ENCODE measurements at regions not wholly inside any gene's neighbourhood (a gene's known extent, or its start where the extent isn't known, plus 50 kb on each side); places are given as distances from the start of the nearest gene placed in this dataset.

DNA sequence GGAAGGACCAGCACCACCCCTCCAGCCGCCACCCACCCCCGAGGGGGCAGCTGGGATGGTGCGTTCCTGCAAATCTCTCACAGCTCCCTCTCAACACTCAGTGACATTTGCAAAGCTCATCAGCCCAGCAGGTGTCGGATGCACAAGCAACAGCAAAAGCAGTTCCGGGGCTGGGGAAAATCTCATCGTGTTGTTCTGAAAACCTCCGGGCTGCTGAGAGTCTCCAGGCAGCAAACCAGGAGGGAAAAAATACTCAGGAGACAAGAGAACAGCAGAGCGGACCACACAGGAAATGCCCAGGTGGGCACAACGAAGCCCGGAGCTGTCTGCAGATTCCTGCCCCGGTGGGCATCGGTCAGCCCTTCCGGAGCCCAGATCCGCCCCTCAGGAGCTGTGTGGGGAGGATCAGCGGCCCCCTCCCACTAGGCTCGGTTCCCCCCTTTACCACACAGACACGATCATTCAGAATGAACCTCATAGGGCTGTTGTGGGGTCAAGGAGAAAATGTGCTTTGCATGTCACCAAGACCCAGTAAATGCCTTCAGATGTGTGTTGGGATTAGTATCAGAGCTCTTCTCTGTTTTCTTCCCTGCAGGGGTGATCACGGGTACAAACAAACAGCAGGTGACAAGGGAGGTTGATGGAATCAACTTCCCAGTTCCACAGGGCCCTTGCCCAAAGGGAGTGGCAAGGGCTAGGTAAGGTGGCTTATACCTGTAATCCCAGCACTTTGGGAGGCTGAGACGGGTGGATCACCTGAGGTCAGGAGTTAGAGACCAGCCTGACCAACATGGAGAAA, 127.0 kb upstream of the TIAM1 start:
- no peak for DNase-seq (ENCODE audit: extremely low read depth in 1 of 2, low read depth in 1 of 2)

DNA sequence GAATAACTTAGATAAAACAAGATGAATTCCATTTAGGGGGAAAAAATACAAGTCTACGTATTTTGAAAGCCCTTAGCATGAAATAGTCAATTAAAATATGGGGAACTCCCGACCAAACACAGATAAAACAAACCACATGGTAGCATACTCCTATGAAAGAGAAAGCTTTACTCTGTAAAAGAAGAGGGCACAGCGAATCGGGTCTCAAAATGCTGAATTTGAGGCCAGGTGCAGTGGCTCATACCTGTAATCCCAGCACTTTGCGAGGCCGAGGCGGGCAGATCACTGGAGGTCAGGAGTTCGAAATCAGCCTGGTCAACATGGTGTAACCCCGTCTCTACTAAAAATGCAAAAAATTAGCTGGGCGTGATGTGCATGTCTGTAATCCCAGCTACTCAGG, 116.9 kb upstream of the TIAM1 start:
- DNase-seq (ENCODE audit: extremely low read depth in 1 of 2, low read depth in 1 of 2), result no peak

DNA sequence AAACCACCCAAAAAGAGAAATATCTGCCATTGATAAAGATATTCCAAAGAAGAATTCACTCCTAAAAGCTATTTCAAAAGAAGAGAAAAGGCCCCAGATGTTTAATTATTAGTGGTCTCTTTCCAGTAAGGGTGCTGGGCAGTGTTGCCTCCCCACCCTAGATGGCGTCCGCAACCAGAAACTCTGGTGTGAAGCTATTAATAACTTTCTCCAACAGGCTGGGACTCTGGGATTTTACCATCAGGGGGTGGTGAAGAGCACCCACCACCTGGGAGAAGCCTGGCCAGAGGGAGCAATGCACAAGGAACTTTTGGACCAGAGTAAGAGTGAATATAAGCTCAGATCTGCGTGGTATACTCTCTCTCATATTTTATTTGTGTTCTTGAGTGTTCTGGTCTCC, 115.4 kb upstream of the TIAM1 start:
- DNase-seq (ENCODE audit: extremely low read depth in 1 of 2, low read depth in 1 of 2), result no peak

DNA sequence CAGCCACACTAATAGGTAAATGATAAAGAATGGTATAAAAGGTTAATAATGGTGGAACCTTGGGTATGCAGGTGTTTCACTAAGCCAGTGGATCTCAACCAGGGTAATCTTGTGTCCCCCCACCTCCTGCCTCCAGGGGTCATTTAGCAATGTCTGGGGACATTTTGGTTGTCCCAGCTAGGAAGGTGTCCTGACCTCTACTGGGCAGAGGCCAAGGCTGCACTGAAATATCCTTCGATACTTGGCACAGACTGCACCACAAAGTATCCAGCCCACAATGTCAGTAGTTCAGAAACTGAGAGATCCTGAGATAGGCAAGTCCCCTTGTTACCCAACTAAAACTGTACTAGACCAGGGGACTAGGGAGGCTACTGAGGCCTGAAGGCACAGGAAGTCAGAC, 113.6 kb upstream of the TIAM1 start:
- DNase-seq (ENCODE audit: extremely low read depth in 1 of 2, low read depth in 1 of 2), result no peak

DNA sequence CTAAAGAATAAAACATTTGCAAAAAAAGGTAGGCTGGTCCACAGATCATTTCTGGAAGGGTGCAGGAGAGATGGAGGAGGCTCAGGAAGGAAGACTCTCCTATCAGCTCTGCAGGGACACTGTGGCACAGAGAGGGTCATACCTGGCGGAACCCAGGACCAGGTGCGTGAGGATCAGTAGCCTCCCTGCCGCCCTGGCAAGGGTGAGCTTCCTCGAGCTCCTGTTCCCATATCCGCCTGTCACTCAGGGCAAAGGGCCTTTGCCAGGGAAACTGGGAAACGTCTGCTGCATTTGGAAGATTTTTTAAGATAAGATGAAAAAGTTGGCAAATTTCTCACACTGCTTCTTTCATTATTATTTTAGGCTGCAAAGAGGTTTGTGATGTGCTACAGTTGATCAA, 112.1 kb upstream of the TIAM1 start:
- no peak for DNase-seq (ENCODE audit: extremely low read depth in 1 of 2, low read depth in 1 of 2)

DNA sequence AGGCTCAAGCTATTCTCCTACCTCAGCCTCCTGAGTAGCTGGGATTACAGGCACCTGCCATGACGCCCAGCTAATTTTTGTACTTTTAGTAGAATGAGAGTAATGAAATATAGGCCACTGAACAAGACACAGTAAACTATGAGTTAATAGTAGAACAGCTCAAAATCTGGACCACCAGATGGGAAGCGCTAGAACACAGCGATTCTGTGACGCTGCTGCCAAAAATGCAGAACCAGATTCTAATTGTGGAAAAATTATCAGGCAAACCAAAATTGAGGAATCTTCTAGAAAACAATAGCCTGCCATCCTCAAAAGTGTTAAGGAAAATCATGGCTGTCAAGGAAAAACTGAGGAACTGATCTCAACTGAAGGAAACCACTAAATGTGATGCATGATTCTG, 111.4 kb upstream of the TIAM1 start:
- no peak for DNase-seq (ENCODE audit: extremely low read depth in 1 of 2, low read depth in 1 of 2)

DNA sequence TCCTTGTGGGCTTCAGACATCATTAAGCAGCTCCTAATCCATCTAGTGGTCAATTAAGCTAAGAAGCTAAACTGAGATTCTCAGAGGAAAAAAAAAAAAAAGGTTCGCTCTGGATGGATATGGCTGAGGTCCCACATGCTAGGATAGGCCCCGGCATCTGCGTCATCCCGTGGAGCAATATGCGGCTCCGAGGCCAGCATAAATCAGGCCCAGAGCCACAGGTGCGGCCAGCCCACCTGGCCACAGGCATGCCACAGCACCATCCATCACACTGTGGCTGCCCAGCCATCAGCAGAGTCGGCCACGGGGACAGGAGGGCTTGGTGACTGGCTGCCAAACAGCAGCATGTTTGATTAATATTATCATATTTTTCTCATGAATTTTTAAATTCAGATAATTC, 106.9 kb upstream of the TIAM1 start:
- no peak for DNase-seq (ENCODE audit: extremely low read depth in 1 of 2, low read depth in 1 of 2)

DNA sequence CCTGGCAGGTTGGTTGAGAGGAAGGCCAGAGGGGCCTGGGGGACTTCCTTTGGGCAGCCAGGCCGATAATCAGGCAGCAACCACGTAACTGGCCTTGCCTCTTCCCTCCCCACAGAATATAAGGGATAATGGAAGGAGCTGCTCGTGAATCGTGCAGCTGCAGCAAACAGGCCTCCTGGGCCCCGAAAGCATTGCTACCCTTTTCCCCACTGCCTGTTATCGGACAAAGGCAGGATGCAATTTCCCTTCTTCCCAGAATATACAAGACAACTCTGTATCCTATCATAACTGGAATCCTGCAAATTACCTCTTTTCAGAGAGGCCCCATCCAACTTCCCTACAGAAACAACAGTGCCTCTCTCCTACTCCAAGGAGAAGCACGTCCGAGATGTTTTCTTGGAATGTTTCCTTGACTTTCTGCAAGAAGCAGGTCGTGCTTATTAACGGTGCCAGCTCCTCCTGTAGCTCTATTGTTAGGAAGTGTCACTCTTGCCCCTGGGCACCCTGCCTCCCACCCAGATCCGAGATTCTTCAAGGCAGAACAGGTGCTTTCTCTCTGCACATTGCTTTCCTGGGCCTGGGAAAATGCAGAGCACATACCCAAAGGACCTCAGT, 106.0 kb upstream of the TIAM1 start:
- no peak for DNase-seq (ENCODE audit: extremely low read depth in 1 of 2, low read depth in 1 of 2)

DNA sequence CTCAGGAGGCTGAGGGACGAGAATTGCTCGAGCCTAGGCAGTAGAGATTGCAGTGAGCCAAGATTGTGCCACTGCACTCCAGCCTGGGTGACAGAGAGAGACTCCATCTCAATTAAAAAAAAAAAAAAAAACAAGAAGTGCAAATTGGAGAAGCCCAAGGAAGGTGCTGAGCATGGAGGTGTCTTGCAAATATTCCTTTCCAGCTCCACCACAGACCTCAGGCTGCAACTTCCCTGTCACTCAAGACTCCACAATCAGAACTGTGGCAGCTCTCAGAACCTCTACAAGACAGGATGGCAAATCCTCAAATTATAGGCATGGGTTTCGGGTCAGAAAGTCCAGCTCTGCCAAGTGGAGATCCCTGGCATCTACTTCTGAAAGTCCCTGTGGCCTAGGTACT, 104.4 kb upstream of the TIAM1 start:
- no peak for DNase-seq (ENCODE audit: extremely low read depth in 1 of 2, low read depth in 1 of 2)

DNA sequence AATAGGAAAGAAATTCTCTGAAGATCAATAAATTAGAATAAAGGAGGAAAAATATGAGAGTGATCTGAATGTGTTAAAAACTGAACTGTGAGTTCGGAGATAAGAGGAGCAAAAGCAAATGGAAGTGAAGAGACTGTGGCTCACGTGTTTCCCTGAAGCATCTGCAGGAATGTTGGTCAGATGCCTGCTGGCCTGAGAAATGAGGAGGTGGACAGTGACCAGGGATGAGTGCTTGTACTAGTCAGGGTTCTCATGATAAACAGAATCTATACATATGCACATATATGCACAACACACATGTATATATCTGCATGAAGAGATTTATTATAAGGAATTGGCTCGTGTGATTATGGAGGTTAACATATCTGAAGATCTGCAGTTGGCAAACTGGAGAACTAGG, 103.4 kb upstream of the TIAM1 start:
- no peak for DNase-seq (ENCODE audit: extremely low read depth in 1 of 2, low read depth in 1 of 2)

DNA sequence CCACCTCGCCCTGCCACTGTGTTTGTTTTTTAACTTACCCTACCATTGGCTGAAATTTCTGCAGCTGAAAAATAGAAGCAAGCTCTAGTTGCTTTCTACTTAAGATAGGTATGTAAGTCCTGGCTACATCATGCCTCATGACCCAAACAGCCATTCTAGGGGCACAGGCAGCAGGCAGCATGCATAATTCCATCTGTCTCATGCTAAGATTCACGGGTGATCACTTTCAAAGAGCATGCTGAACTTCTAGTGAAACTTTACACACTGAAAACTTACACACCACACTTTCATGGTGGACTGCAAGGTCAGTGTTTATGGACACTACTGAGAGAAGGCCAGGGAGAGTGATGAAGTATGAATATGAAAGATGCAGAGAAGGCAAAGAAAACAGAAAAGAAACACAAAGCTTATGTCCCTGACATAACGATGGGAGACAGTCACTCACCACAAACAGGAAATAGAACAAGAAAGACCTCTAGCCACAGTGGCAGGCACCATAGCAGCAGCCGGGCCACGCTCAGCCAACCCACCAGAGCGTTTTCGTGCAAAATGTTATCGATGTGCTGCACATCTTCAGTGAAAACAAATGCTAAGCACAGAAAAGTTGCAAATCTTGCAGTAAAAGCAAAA, 102.3 kb upstream of the TIAM1 start:
- DNase-seq (ENCODE audit: extremely low read depth in 1 of 2, low read depth in 1 of 2), result no peak

DNA sequence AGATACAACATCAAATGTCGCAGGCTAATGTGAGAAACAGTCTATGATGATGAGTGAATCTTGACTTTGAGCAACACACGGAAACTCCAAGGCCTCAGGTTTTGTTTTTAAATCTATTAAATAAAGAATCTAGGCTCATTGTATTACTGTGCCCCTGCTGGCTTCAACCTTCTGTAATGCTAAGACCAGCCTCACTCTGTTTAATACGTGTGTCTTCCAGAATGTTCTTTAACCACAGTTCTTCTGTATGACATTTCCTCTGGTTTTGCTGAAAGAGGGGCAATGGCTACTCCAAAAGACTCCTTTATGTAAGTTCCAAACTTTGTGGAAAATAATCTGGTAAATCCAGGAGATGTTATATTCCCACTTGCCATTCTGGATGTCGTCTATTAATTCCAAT, 101.1 kb upstream of the TIAM1 start:
- no peak for DNase-seq (ENCODE audit: extremely low read depth in 1 of 2, low read depth in 1 of 2)

DNA sequence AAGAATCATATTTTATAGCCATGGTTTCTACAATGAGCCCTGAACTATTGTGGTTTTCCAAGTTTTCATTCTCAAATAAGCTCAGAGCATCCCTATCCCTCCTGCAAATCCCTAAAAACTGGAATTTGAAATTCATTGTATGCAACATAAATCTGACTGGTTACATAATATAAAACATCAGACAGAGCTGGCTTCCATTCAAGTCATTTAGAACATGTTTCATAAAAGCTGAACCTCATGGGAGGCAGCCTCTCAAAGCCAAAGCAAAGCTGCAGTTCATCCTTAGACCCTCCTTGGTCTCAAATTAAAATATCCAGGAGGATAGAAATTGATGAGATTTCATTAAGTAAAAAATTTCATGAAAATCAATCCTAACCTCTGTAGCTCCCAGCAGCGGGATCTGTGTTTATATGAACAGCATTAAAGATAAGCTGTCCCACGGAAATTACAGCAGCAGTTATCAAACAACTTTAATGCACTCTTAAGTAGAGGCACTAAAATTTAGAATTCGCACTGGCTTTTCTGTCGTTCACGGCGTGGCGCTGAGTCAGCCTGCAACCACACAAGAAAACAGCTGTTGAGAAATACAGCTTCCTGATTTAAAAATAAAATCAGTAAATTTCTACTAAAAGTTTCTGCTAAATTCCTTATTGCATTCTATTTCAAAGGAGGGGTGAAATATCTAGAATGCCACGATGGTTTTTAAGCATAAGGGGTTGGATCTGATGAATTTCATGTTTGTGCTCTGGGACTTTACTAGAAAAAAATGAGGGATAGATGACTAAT, 99.9 kb upstream of the TIAM1 start:
- DNase-seq (ENCODE audit: extremely low read depth in 1 of 2, low read depth in 1 of 2), result no peak

DNA sequence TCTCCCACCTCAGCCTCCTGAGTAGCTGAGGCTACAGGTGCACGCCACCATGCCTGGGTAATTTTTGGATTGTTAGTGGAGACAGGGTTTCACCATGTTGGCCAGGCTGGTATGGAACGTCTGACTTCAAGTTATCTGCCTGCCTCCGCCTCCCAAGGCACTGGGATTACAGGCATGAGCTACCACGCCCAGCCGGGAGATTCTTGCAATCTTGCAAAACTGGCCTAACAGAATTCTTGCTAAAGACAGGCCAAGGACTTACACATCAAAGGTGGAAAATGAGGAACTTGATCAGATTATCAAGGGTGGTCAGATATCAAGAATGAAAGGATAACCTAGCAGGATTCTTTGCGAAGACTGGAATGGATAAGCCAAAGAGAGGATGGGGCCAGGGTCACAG, 98.3 kb upstream of the TIAM1 start:
- DNase-seq (ENCODE audit: extremely low read depth in 1 of 2, low read depth in 1 of 2), result no peak

DNA sequence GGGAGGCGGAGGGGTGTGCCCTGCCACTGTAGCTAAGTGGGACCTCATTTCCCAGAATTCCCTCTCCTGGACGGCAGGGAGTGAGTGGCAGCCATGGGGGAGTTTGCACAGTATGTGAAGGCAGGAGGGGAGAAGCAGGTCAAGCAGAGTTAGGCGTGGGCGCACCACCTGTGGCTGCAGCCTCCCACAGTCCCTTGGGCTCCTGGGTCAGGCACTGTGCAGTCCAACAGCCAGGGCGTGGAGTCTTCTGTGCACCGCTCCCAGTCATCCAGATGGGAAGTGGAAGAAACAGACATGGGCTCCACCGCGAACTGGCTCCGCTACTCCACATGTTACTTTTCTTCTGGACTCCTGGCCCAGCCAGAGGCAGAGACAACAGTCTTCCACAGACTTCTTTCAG, 85.4 kb upstream of the TIAM1 start:
- DNase-seq (ENCODE audit: extremely low read depth in 1 of 2, low read depth in 1 of 2), result no peak

DNA sequence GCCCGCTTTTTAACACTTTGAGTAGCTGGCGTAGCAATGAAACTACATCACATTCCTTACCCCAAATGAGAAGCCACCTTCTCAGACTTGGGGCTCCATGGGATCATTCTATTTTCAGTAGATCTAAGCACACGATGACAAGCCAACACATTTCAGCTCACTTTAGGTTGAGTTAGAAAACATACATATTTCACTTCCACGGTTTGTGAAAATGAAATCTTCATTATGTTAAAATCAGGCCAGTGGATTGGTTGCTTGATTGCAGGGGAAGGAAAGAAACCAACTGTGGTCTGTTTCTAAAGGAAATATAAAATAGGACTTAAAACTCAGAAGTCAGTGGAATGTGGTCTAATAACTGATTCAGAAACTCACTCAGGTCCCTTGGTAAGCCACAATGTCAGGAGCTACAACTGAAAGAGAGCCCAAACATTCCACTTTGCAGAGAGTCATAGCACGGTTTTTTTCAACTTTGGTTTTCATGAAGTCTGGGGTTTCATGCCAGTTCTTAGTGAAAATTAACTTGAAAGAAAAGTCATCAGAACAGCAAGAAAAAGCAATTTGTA, 82.3 kb upstream of the TIAM1 start:
- DNase-seq (ENCODE audit: extremely low read depth in 1 of 2, low read depth in 1 of 2), result no peak

DNA sequence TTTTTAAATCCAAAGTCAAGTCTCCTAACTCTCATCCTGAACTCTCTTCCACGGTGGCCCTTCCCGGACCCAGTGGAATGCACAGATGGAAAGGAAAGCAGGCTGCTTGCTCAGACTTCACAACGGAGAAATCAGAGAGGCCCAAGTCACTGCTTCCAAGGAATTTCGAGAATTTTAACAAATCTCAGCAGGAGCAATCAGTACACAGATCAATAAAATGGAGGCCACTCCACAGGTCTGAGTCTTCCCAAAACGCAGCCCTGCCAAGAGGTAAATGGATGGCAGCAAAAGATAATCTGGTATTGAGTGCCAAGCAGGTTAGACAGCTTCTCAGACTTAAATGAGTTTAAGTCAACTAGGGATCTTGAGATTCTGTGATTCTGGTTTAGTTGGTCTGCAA, 81.1 kb upstream of the TIAM1 start:
- DNase-seq (ENCODE audit: extremely low read depth in 1 of 2, low read depth in 1 of 2), result no peak

DNA sequence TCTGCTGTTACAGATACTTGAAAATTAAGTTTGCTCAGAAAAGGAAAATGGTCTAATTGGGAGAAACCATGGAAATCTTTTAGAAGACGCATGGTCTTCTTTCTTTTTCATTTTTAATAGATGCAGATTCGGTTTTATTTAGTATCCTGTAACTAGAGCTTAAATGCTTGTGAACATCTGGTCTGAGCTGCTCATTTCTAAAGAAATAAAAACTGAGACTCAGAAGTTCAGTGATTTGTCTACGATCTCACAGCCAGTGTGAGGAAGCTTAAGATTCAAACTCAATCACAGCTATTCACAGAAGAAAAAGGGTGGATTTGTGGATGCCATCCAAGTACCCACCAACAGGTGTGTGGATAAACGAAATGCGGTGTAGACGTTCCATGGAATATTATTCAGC, 80.0 kb upstream of the TIAM1 start:
- no peak for DNase-seq (ENCODE audit: extremely low read depth in 1 of 2, low read depth in 1 of 2)

DNA sequence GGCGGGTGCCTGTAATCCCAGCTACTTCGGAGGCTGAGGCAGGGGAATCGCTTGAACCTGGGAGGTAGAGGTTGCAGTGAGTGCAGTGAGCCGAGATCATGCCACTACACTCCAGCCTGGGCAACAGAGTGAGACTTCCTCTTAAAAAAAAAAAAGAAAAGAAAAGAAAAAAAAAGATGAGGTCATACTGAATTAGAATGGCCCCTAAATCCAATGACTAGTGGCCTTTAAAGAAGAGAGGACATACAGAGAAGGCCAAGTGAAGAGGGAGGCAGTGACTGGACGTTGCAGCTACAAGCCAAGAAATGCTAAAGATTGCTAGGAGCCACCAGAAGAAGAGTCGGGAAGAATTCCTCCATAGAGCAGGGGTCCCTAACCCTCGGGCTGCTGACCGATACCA, 76.9 kb upstream of the TIAM1 start:
- no peak for DNase-seq (ENCODE audit: extremely low read depth in 1 of 2, low read depth in 1 of 2)

DNA sequence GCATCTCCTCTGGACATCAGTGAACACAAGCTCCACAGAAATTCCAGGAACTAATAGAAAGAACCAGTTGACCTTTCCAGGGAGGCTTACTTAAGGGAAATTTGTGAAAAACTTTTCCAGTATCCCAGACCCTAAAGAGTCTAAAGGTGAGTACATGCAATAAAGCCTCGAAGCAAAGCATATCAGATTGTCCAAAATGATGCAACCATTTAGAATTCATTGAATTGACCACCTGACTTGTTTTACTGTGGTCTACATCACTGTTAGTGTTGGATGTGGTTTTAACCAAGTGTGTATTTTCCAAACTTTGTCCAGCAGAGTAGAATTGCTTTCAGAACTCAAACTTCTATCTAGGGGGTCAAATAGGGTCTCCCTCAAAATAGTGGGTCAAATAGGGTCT, 76.3 kb upstream of the TIAM1 start:
- DNase-seq (ENCODE audit: extremely low read depth in 1 of 2, low read depth in 1 of 2), result no peak

DNA sequence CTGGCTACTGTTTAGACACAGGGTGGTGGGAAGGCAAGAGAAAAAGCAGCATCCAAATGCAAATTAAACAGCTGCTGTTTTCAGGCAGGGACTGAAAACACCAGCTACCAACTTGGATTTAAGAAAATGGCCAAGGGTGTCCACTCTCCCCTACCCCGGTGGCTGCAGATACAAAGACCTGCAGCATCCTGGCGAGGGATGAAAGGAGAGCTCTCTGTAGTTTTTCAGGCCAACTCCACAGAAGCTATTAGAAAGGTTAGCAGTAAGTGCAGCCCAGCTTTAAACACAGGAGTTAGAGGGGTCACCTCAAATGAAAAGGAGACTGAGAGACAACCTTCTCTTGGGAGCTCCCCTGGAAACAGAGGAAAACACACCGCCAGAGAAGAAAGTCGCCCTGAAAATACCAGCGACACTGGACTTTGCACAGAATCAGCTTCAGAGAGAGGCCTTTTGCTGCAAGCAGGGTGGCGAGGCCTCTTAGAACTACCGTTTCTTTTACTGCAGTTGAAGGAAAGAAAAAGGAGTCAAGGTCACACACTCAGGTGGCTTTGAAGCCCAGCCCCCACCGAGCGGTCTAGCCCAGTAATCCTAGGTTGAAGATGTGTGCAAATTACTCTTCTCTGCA, 74.4 kb upstream of the TIAM1 start:
- DNase-seq (ENCODE audit: extremely low read depth in 1 of 2, low read depth in 1 of 2), result no peak

Data from stimulated activated CD8-positive, alpha-beta memory T cell treated with anti-CD3 and anti-CD28 coated beads, Interleukin-7, amount 100 ng/mL, for 48 hours (primary cell).